H1 (cell line): ENCODE measurements at regions not wholly inside any gene's neighbourhood (a gene's known extent, or its start where the extent isn't known, plus 50 kb on each side); places are given as distances from the start of the nearest gene placed in this dataset.

Experiments used
- CTCF ChIA-PET: fragments of 300-600 bp; sonication (Branson Sonifier 250); formaldehyde crosslinking; loops from one replicate; lab custom pipeline; 2021; ENCODE audit not compliant: partially characterized antibody; lab: Charles Lee
- POLR2A ChIA-PET: fragments of 300-600 bp; sonication (Branson Sonifier 250); formaldehyde crosslinking; loops from one replicate; lab custom pipeline; 2021; ENCODE audit warnings: inconsistent platforms; ENCODE audit not compliant: partially characterized antibody; lab: Charles Lee
- DNase-seq, 2 experiments: peaks; one replicate each; pipeline versions ENCODE4 v3.0.0 to v3.0.0-alpha.2; 2010 to 2022; ENCODE audit warnings: low spot score in 2 of 2, low read depth in 1 of 2, mixed read lengths in 1 of 2
- FAIRE-seq: peaks from 2 replicates; lab custom pipeline; 2011; peaks lifted over from hg19 to GRCh38; lab: Jason Lieb, UNC
- H2AFZ ChIP-seq: 2 replicates; pipeline ENCODE4 v1.8.1; 2012; ENCODE audit warnings: low read length, inconsistent platforms
- H2AK5ac ChIP-seq: 2 replicates; pipeline ENCODE4 v1.6.1; 2013; ENCODE audit warnings: low read depth, low read length
- H2BK120ac ChIP-seq: replicated peaks from 2 replicates; pipeline ENCODE3; 2013; ENCODE audit warnings: low read depth, low read length, inconsistent platforms
- H2BK12ac ChIP-seq: 2 replicates; pipeline ENCODE4 v1.6.1; 2013; ENCODE audit warnings: low read depth, low read length
- H2BK15ac ChIP-seq: 2 replicates; pipeline ENCODE4 v1.6.1; 2013; ENCODE audit warnings: low read length
- H2BK20ac ChIP-seq: 2 replicates; pipeline ENCODE4 v1.6.1; 2013; ENCODE audit warnings: low read length
- H2BK5ac ChIP-seq: 2 replicates; pipeline ENCODE4 v1.6.1; 2013; ENCODE audit warnings: low read depth, low read length
- H3K14ac ChIP-seq: 2 replicates; pipeline ENCODE4 v1.6.1; 2013; ENCODE audit warnings: inconsistent platforms; ENCODE audit not compliant: insufficient read length
- H3K18ac ChIP-seq: 2 replicates; pipeline ENCODE4 v1.6.1; 2013; ENCODE audit warnings: low read length; ENCODE audit errors: extremely low read depth
- H3K23ac ChIP-seq: 2 replicates; pipeline ENCODE4 v1.6.1; 2013; ENCODE audit warnings: inconsistent platforms; ENCODE audit not compliant: insufficient read length
- H3K23me2 ChIP-seq: 2 replicates; pipeline ENCODE4 v1.6.1; 2013; ENCODE audit warnings: low read depth, low read length
- H3K27ac ChIP-seq: 2 replicates; pipeline ENCODE4 v1.6.1; 2011; ENCODE audit warnings: low read depth, low read length, inconsistent platforms
- H3K27me3 ChIP-seq, 4 experiments: replicated peaks in 1 of 4; 1 replicate in 1 of 4; 2 replicates in 3 of 4; pipeline versions ENCODE4 v1.6.1 to v1.8.1; 2011 to 2013; ENCODE audit warnings: low read length in 3 of 4, mild to moderate bottlenecking in 3 of 4, inconsistent platforms in 2 of 4, mixed read lengths in 2 of 4, moderate library complexity in 1 of 4; ENCODE audit not compliant: control insufficient read depth in 3 of 4, insufficient read depth in 3 of 4; ENCODE audit errors: extremely low read depth in 1 of 4
- H3K36me3 ChIP-seq, 4 experiments: 2 replicates each; pipeline versions ENCODE4 v1.6.1 to v1.8.1; 2011 to 2013; ENCODE audit warnings: mild to moderate bottlenecking in 4 of 4, low read length in 3 of 4, moderate library complexity in 2 of 4, control low read depth in 1 of 4, inconsistent platforms in 1 of 4; ENCODE audit not compliant: insufficient read depth in 4 of 4, control insufficient read depth in 2 of 4
- H3K4ac ChIP-seq: replicated peaks from 2 replicates; pipeline ENCODE3; 2013; ENCODE audit warnings: low read length, low read depth, mixed read lengths, inconsistent platforms; ENCODE audit not compliant: insufficient read length
- H3K4me1 ChIP-seq, 4 experiments: replicated peaks in 1 of 4; 1 replicate in 1 of 4; 2 replicates in 3 of 4; pipeline versions ENCODE4 v1.6.1 to v1.8.1; 2011 to 2013; ENCODE audit warnings: low read length in 3 of 4, inconsistent platforms in 2 of 4, mixed read lengths in 1 of 4; ENCODE audit not compliant: insufficient read depth in 4 of 4, control insufficient read depth in 3 of 4
- H3K4me2 ChIP-seq, 2 experiments: 2 replicates each; pipeline versions ENCODE4 v1.6.1 to v1.8.1; 2011 to 2013; ENCODE audit warnings: low read depth in 2 of 2, low read length in 2 of 2, control low read depth in 1 of 2, inconsistent platforms in 1 of 2, mild to moderate bottlenecking in 1 of 2; ENCODE audit not compliant: insufficient read depth in 1 of 2
- H3K4me3 ChIP-seq, 4 experiments: fragments of 200-600, 300-600 bp in 1 of 4; sonication (generic), shearing (Covaris generic), sonication (Bioruptor Twin) in 1 of 4; 2 replicates each; pipeline versions ENCODE4 v1.5.1 to v1.8.1; 2011 to 2016; ENCODE audit warnings: low read length in 4 of 4, low read depth in 3 of 4, control low read depth in 2 of 4, inconsistent platforms in 2 of 4, mild to moderate bottlenecking in 2 of 4, mixed read lengths in 1 of 4, moderate library complexity in 1 of 4; ENCODE audit not compliant: insufficient read depth in 2 of 4; ENCODE audit errors: extremely low read depth in 1 of 4
- H3K56ac ChIP-seq: replicated peaks from 2 replicates; pipeline ENCODE3; 2013; ENCODE audit warnings: low read depth, mild to moderate bottlenecking, mixed read lengths, low read length, inconsistent platforms; ENCODE audit not compliant: insufficient read length
- H3K79me1 ChIP-seq: 2 replicates; pipeline ENCODE4 v1.6.1; 2013; ENCODE audit warnings: low read depth, low read length, control low read depth
- H3K79me2 ChIP-seq, 2 experiments: 2 replicates each; pipeline versions ENCODE4 v1.6.1 to v1.8.1; 2012 to 2013; ENCODE audit warnings: low read length in 2 of 2, mild to moderate bottlenecking in 2 of 2, inconsistent platforms in 1 of 2; ENCODE audit not compliant: insufficient read depth in 2 of 2, control insufficient read depth in 1 of 2
- H3K9ac ChIP-seq, 4 experiments: replicated peaks in 1 of 4; 1 replicate in 1 of 4; 2 replicates in 3 of 4; pipeline versions ENCODE4 v1.6.1 to v1.8.1; 2011 to 2013; ENCODE audit warnings: low read depth in 3 of 4, low read length in 3 of 4, control low read depth in 2 of 4, mild to moderate bottlenecking in 2 of 4, moderate library complexity in 2 of 4, inconsistent platforms in 1 of 4; ENCODE audit errors: extremely low read depth in 1 of 4
- H3K9me3 ChIP-seq, 2 experiments: 2 replicates each; pipeline versions ENCODE4 v1.6.1 to v1.8.1; 2012 to 2013; ENCODE audit warnings: mild to moderate bottlenecking in 2 of 2, moderate library complexity in 2 of 2, control low read depth in 1 of 2, inconsistent platforms in 1 of 2, low read depth in 1 of 2, low read length in 1 of 2, mixed read lengths in 1 of 2; ENCODE audit not compliant: insufficient read depth in 2 of 2
- H4K20me1 ChIP-seq, 2 experiments: replicated peaks in 1 of 2; 2 replicates each; pipeline versions ENCODE3 to v1.8.1; 2011 to 2013; ENCODE audit warnings: inconsistent platforms in 2 of 2, low read length in 2 of 2, mild to moderate bottlenecking in 1 of 2; ENCODE audit not compliant: insufficient read depth in 2 of 2, control insufficient read depth in 1 of 2
- H4K5ac ChIP-seq: 2 replicates; pipeline ENCODE4 v1.6.1; 2013; ENCODE audit warnings: low read length, low read depth, mixed read lengths, inconsistent platforms; ENCODE audit not compliant: insufficient read length
- H4K8ac ChIP-seq: 2 replicates; pipeline ENCODE4 v1.8.0; 2013; ENCODE audit warnings: mild to moderate bottlenecking, moderate library complexity, low read length, inconsistent platforms; ENCODE audit not compliant: insufficient read depth; ENCODE audit errors: extremely low read depth
- H4K91ac ChIP-seq: replicated peaks from 2 replicates; pipeline ENCODE3; 2013; ENCODE audit warnings: low read length, mixed read lengths, inconsistent platforms; ENCODE audit not compliant: insufficient read length
- E2F6 ChIP-seq: IDR thresholded peaks from 2 replicates; pipeline ENCODE4 v1.6.1; 2012; ENCODE audit warnings: inconsistent platforms
- EGR1 ChIP-seq: IDR thresholded peaks from 2 replicates; pipeline ENCODE4 v1.6.1; 2011; ENCODE audit warnings: low read depth, low read length, borderline replicate concordance
- GABPA ChIP-seq: IDR thresholded peaks from 2 replicates; pipeline ENCODE4 v1.6.1; 2011; ENCODE audit warnings: mild to moderate bottlenecking, low read length, moderate library complexity, borderline replicate concordance; ENCODE audit not compliant: insufficient read depth
- SIN3A ChIP-seq, 2 experiments: IDR thresholded peaks in 1 of 2; conservative IDR thresholded peaks in 1 of 2; 2 replicates each; pipeline ENCODE4 v1.6.1; 2011 to 2012; ENCODE audit warnings: low read length in 2 of 2, improper control_type of control experiment in 1 of 2, low read depth in 1 of 2, mild to moderate bottlenecking in 1 of 2

GRCh38 chr2:136502660-136503059, 262.7 kb upstream of the THSD7B start:
- H3K4ac ChIP-seq: no peak overlapping the region
- no peak overlapping the region for H3K27ac ChIP-seq
- H4K5ac ChIP-seq: no peak overlapping the region
- ChIA-PET CTCF (interaction anchor here (0.6 kb wide), 1 partner anchor 53 kb away, joined by 3 read pairs; no protein-coding TSS in a partner anchor), POLR2A (no interaction called here)
- no peak for DNase-seq
- H2AK5ac ChIP-seq: no peak overlapping the region
- H2BK120ac ChIP-seq: no peak overlapping the region
- no peaks in the 10 kb centered on the region for H3K9me3 ChIP-seq
- no peaks in the 10 kb centered on the region for H3K79me1 ChIP-seq
- no peak overlapping the region for H3K23ac ChIP-seq
- H2AFZ ChIP-seq: no peak overlapping the region
- no peak overlapping the region for H3K18ac ChIP-seq
- H3K4me1 ChIP-seq: no peaks in the 10 kb centered on the region
- no peak for FAIRE-seq
- H4K91ac ChIP-seq: no peak overlapping the region
- TF ChIP-seq E2F6: no peak
- TF ChIP-seq GABPA: no peak
- TF ChIP-seq SIN3A (conservative IDR thresholded peaks at IDR 0.05 in 1 of 2, IDR thresholded peaks at IDR 0.05 in 1 of 2; ENCODE audit: low read depth in 1 of 2, low read length in 2 of 2): no peak
- TF ChIP-seq EGR1: no peak
- no peak overlapping the region for H3K9ac ChIP-seq
- H2BK20ac ChIP-seq: no peak overlapping the region
- H3K23me2 ChIP-seq: no peaks in the 10 kb centered on the region
- peaks cover under 1 to 18% (median 11%) of the 10 kb centered on the region in 4 experiments for H3K27me3 ChIP-seq
- no peak overlapping the region for H2BK5ac ChIP-seq
- H3K79me2 ChIP-seq: no peaks in the 10 kb centered on the region
- H4K20me1 ChIP-seq: no peaks in the 10 kb centered on the region
- H2BK15ac ChIP-seq: no peak overlapping the region
- no peak overlapping the region for H3K4me3 ChIP-seq
- H3K36me3 ChIP-seq: no peaks in the 10 kb centered on the region
- no peak overlapping the region for H3K4me2 ChIP-seq
- no peak overlapping the region for H4K8ac ChIP-seq
- H2BK12ac ChIP-seq: no peak overlapping the region
- no peak overlapping the region for H3K14ac ChIP-seq
- no peak overlapping the region for H3K56ac ChIP-seq
